BJ (cell line): ENCODE measurements at regions not wholly inside any gene's neighbourhood (a gene's known extent, or its start where the extent isn't known, plus 50 kb on each side); places are given as distances from the start of the nearest gene placed in this dataset.

ENCODE experiments used
- CTCF ChIA-PET: fragments of 350-600 bp; formaldehyde crosslinking; extraction: SDS; loops from one replicate; lab custom pipeline; 2021; ENCODE audit warnings: antibody characterized with exemption, inconsistent platforms; lab: Yijun Ruan, JAX
- POLR2A ChIA-PET: fragments of 300-600 bp; sonication (Branson Sonifier 250); formaldehyde crosslinking; extraction: SDS; loops from one replicate; lab custom pipeline; 2021; ENCODE audit warnings: antibody characterized with exemption; lab: Charles Lee
- DNase-seq: peaks from one replicate; pipeline ENCODE4 v3.0.0-alpha.2; 2011; ENCODE audit warnings: low read depth
- H3K27me3 ChIP-seq: 2 replicates; pipeline ENCODE4 v1.6.0; 2011; ENCODE audit warnings: low read length; ENCODE audit not compliant: control insufficient read depth, insufficient read depth
- H3K36me3 ChIP-seq: 2 replicates; pipeline ENCODE4 v1.5.1; 2011; ENCODE audit warnings: low read length; ENCODE audit not compliant: control insufficient read depth, insufficient read depth
- H3K4me3 ChIP-seq: 2 replicates; pipeline ENCODE4 v1.5.1; 2011; ENCODE audit warnings: low read depth, mild to moderate bottlenecking, control low read depth, low read length
- CTCF ChIP-seq: IDR thresholded peaks from 2 replicates; pipeline ENCODE4 v1.5.1; 2011; ENCODE audit warnings: low read depth, mild to moderate bottlenecking, control low read depth, inconsistent platforms, low read length, moderate library complexity; ENCODE audit not compliant: insufficient read depth

- no peaks in the 10 kb centered on the region for H3K27me3 ChIP-seq
- CTCF ChIA-PET: interaction anchor here (0.8 kb wide), 1 partner anchor 185 kb away, joined by 3 read pairs; no protein-coding TSS in a partner anchor
- DNase-seq: no peak
Measured at GRCh38 chrX:34382416-34382815, 250.3 kb upstream of the FAM47A start.

GRCh38 chrX:34381241-34381640 is 249.1 kb upstream of the FAM47A start:
- H3K4me3 ChIP-seq: no peak overlapping the region

More at GRCh38 chrX:34382416-34382815, 250.3 kb upstream of the FAM47A start:
- no peaks in the 10 kb centered on the region for H3K36me3 ChIP-seq
- TF ChIP-seq CTCF: no peak
- POLR2A ChIA-PET: no interaction called here
- no peak overlapping the region for H3K4me3 ChIP-seq

GRCh38 chrX:34379891-34380290 is 247.8 kb upstream of the FAM47A start:
- Histone ChIP-seq H3K4me3 (no peak overlapping the region), H3K27me3 (no peaks in the 10 kb centered on the region), H3K36me3 (no peaks in the 10 kb centered on the region)
- TF ChIP-seq CTCF: no peak
- CTCF ChIA-PET: no interaction called here
- POLR2A ChIA-PET: no interaction called here
- no peak for DNase-seq

More at GRCh38 chrX:34381241-34381640, 249.1 kb upstream of the FAM47A start:
- no peaks in the 10 kb centered on the region for H3K27me3 ChIP-seq
- DNase-seq: no peak
- CTCF ChIA-PET: no interaction called here
- no peak for TF ChIP-seq CTCF
- POLR2A ChIA-PET: no interaction called here
- H3K36me3 ChIP-seq: no peaks in the 10 kb centered on the region

- no peak for TF ChIP-seq CTCF
- DNase-seq: no peak
- Histone ChIP-seq H3K4me3 (no peak overlapping the region), H3K36me3 (no peaks in the 10 kb centered on the region), H3K27me3 (no peaks in the 10 kb centered on the region)
- ChIA-PET CTCF (no interaction called here), POLR2A (no interaction called here)
Measured at GRCh38 chrX:34377645-34378044, 245.5 kb upstream of the FAM47A start.

- Histone ChIP-seq H3K36me3 (no peaks in the 10 kb centered on the region), H3K27me3 (no peaks in the 10 kb centered on the region), H3K4me3 (no peak overlapping the region)
- ChIA-PET POLR2A (no interaction called here), CTCF (no interaction called here)
- TF ChIP-seq CTCF: no peak
- no peak for DNase-seq
Measured at GRCh38 chrX:34371754-34372153, 239.6 kb upstream of the FAM47A start.
